Gastroesophageal sphincter (tissue), 3 donors: ENCODE measurements at regions not wholly inside any gene's neighbourhood (a gene's known extent, or its start where the extent isn't known, plus 50 kb on each side); places are given as distances from the start of the nearest gene placed in this dataset.
"Not testable (repeated sequence)": the region's sequence is repeated elsewhere in the genome, so short reads cannot be mapped to it uniquely, and the experiment has no call there.

Experiments used
- POLR2A ChIP-seq, 2 donors: fragments of 450-650 bp; IDR thresholded peaks; one replicate each; pipeline ENCODE4 v1.6.1; 2017; ENCODE audit warnings: antibody characterized with exemption in 2 of 2, mild to moderate bottlenecking in 2 of 2, moderate library complexity in 1 of 2
- POLR2AphosphoS5 ChIP-seq: sonication (generic); formaldehyde crosslinking; IDR thresholded peaks from one replicate; pipeline ENCODE4 v1.6.1; 2017; ENCODE audit warnings: antibody characterized with exemption
- TF ChIP-seq, protein P1 (sequence below), 4 experiments: fragments of 200-600 bp in 2 of 4; fragments of 450-650 bp in 2 of 4; sonication (generic) in 1 of 4; IDR thresholded peaks; one replicate each; pipeline ENCODE4 v1.5.1; 2017 to 2019; ENCODE audit warnings: antibody characterized with exemption in 4 of 4, mild to moderate bottlenecking in 2 of 4, moderate library complexity in 2 of 4

DNA sequence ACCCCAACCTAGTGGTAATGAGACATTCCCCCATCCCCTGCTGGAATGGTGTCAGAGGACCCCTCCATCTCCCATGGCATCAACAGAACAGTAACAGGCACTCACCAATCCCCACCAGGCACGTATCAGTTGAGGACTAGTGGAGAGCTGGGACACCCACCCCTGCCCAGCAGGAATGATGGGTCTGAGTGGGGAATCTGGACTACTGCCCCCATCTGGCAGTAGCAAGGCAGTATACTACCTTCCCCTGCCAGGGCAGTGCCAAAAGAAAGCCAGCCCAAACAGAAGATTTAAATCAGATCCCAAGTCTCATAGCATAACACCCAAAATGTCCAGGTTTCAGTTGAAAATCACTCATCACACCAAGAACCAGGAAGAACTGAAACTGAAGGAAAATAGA lies 111.2 kb upstream of the NBPF12 start:
- TF ChIP-seq, protein P1, sequence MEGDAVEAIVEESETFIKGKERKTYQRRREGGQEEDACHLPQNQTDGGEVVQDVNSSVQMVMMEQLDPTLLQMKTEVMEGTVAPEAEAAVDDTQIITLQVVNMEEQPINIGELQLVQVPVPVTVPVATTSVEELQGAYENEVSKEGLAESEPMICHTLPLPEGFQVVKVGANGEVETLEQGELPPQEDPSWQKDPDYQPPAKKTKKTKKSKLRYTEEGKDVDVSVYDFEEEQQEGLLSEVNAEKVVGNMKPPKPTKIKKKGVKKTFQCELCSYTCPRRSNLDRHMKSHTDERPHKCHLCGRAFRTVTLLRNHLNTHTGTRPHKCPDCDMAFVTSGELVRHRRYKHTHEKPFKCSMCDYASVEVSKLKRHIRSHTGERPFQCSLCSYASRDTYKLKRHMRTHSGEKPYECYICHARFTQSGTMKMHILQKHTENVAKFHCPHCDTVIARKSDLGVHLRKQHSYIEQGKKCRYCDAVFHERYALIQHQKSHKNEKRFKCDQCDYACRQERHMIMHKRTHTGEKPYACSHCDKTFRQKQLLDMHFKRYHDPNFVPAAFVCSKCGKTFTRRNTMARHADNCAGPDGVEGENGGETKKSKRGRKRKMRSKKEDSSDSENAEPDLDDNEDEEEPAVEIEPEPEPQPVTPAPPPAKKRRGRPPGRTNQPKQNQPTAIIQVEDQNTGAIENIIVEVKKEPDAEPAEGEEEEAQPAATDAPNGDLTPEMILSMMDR (IDR thresholded peaks at IDR 0.05): not testable (repeated sequence)
- TF ChIP-seq POLR2AphosphoS5; POLR2A (IDR thresholded peaks at IDR 0.05): not testable (repeated sequence)
